GM12891 (cell line): ENCODE measurements at regions not wholly inside any gene's neighbourhood (a gene's known extent, or its start where the extent isn't known, plus 50 kb on each side); places are given as distances from the start of the nearest gene placed in this dataset.

Experiments used
- POLR2A ChIP-seq: IDR thresholded peaks from 2 replicates; pipeline ENCODE4 v1.6.1; 2011; ENCODE audit warnings: low read depth, low read length, control low read depth
- POLR2AphosphoS5 ChIP-seq: IDR thresholded peaks from 2 replicates; pipeline ENCODE4 v1.6.1; 2011; ENCODE audit warnings: low read depth, low read length, control low read depth
- TAF1 ChIP-seq: IDR thresholded peaks from 2 replicates; pipeline ENCODE4 v1.6.1; 2011; ENCODE audit warnings: low read depth, low read length, control low read depth

DNA sequence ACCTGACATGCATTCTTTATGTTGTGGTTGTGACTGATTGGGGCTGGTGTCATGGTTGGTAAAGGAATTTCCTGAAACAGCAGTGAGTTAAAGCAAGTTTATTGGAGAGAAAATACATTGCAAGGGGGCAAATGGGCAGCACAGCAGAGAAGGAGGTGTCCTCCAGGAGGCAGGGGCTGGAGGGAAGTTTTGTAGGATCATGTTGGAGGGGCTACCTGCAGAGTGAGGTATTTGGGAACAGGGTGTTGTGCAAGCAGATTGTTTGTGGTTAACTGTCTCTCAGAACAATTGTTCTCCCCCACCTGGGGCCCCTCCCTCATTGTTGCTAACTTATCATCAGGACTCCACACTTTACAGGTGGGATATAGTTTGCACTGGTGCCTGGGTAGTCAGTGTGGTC is 196.0 kb downstream of the NSUN3 start:
- no peak for TF ChIP-seq POLR2A
- TF ChIP-seq TAF1: no peak
- TF ChIP-seq POLR2AphosphoS5: no peak
